HCT116 (cell line): ENCODE measurements at regions not wholly inside any gene's neighbourhood (a gene's known extent, or its start where the extent isn't known, plus 50 kb on each side); places are given as distances from the start of the nearest gene placed in this dataset.

Experiments
- ATAC-seq: fragments of 200-7000 bp; cut with Tn5 transposase; 2 replicates; pipeline ENCODE4 v1.9.1; 2020; ENCODE audit warnings: mild to moderate bottlenecking, moderate library complexity
- BruUV-seq: library from RNA; stranded (reverse); fragments of 400-500 nt; replicated peaks from 2 replicates; lab custom pipeline; 2021; lab: Mats Ljungman, UMichigan
- CTCF ChIA-PET: fragments of 300-600 bp; sonication (Branson Sonifier 250); formaldehyde crosslinking; loops from one replicate; lab custom pipeline; 2021; ENCODE audit warnings: antibody characterized with exemption; lab: Charles Lee
- POLR2A ChIA-PET: fragments of 300-600, 350-600 bp; sonication (Branson Sonifier 250); formaldehyde crosslinking; loops from one replicate; lab custom pipeline; 2021; ENCODE audit warnings: antibody characterized with exemption; lab: Charles Lee
- RAD21 ChIA-PET, 2 experiments: fragments of 300-600 bp; sonication (Branson Sonifier 250); formaldehyde crosslinking; loops; one replicate each; lab custom pipeline; 2023; ENCODE audit warnings: low total read pairs in 2 of 2; ENCODE audit not compliant: uncharacterized antibody in 2 of 2, unreplicated experiment in 2 of 2, low non-redundant PET in 1 of 2; lab: Charles Lee
- DNase-seq: peaks from one replicate; pipeline ENCODE4 v3.0.0-alpha.2; 2010; ENCODE audit warnings: low read depth, low spot score
- H2AFZ ChIP-seq: fragments of 200-600 bp; shearing (Covaris generic), sonication (generic); 2 replicates; pipeline ENCODE4 v1.6.1; 2017; ENCODE audit warnings: low read depth, mixed run types, mixed read lengths, antibody characterized with exemption, low read length; ENCODE audit not compliant: poor library complexity, severe bottlenecking
- H3K27ac ChIP-seq: 2 replicates; pipeline ENCODE4 v1.5.1; 2012; ENCODE audit warnings: low read depth, low read length
- H3K27me3 ChIP-seq: fragments of 200-600 bp; sonication (generic); 2 replicates; pipeline ENCODE4 v1.6.1; 2016; ENCODE audit warnings: mixed run types, low read length, mixed read lengths; ENCODE audit not compliant: insufficient read depth
- H3K36me3 ChIP-seq, 2 experiments: fragments of 200-500 bp in 1 of 2; fragments of 200-600 bp in 1 of 2; sonication (Bioruptor generic) in 1 of 2; sonication (generic) in 1 of 2; 2 replicates each; pipeline versions ENCODE4 v1.5.1 to v1.6.1; 2014 to 2016; ENCODE audit warnings: low read length in 2 of 2, inconsistent platforms in 1 of 2, mixed read lengths in 1 of 2, mixed run types in 1 of 2; ENCODE audit not compliant: insufficient read depth in 2 of 2, control insufficient read depth in 1 of 2
- H3K4me1 ChIP-seq, 2 experiments: fragments of 200-600 bp in 1 of 2; sonication (generic) in 1 of 2; 2 replicates each; pipeline versions ENCODE4 v1.5.1 to v1.6.1; 2012 to 2017; ENCODE audit warnings: low read length in 2 of 2, inconsistent platforms in 1 of 2, mild to moderate bottlenecking in 1 of 2, mixed read lengths in 1 of 2, mixed run types in 1 of 2, moderate library complexity in 1 of 2; ENCODE audit not compliant: insufficient read depth in 2 of 2, control insufficient read depth in 1 of 2
- H3K4me2 ChIP-seq: fragments of 200-600 bp; sonication (generic); 2 replicates; pipeline ENCODE4 v1.6.1; 2017; ENCODE audit warnings: mixed run types, low read length, mixed read lengths
- H3K4me3 ChIP-seq, 2 experiments: fragments of 200-600 bp in 1 of 2; sonication (generic) in 1 of 2; replicated peaks in 1 of 2; 2 replicates each; pipeline ENCODE4 v1.5.1; 2011 to 2016; ENCODE audit warnings: low read length in 2 of 2, control low read depth in 1 of 2, low read depth in 1 of 2, mild to moderate bottlenecking in 1 of 2, mixed read lengths in 1 of 2, mixed run types in 1 of 2
- H3K79me2 ChIP-seq: fragments of 200-600 bp; sonication (generic); 2 replicates; pipeline ENCODE4 v1.6.1; 2017; ENCODE audit warnings: mild to moderate bottlenecking, mixed run types, low read length, moderate library complexity, mixed read lengths; ENCODE audit not compliant: insufficient read depth
- H3K9ac ChIP-seq: fragments of 200-600 bp; sonication (generic); 2 replicates; pipeline ENCODE4 v1.6.1; 2016; ENCODE audit warnings: low read length, mixed read lengths
- H3K9me2 ChIP-seq: fragments of 200-600 bp; sonication (generic), shearing (Covaris generic); 2 replicates; pipeline ENCODE4 v1.6.1; 2017; ENCODE audit warnings: mixed run types, mild to moderate bottlenecking, moderate library complexity; ENCODE audit not compliant: insufficient read depth
- H3K9me3 ChIP-seq, 2 experiments: fragments of 200-500 bp in 1 of 2; fragments of 200-600 bp in 1 of 2; sonication (Bioruptor generic) in 1 of 2; sonication (generic) in 1 of 2; 2 replicates each; pipeline ENCODE4 v1.6.1; 2014 to 2017; ENCODE audit warnings: low read length in 2 of 2, mixed read lengths in 2 of 2, inconsistent platforms in 1 of 2, low read depth in 1 of 2, mild to moderate bottlenecking in 1 of 2, mixed run types in 1 of 2, moderate library complexity in 1 of 2; ENCODE audit not compliant: control insufficient read depth in 1 of 2, insufficient read depth in 1 of 2
- H4K20me1 ChIP-seq: fragments of 200-600 bp; sonication (generic), shearing (Covaris generic); 2 replicates; pipeline ENCODE4 v1.6.1; 2017; ENCODE audit warnings: mixed run types, mild to moderate bottlenecking, moderate library complexity; ENCODE audit not compliant: insufficient read depth
- ATF3 ChIP-seq: IDR thresholded peaks from 2 replicates; pipeline ENCODE4 v1.6.1; 2012
- CEBPB ChIP-seq: IDR thresholded peaks from 2 replicates; pipeline ENCODE4 v1.6.1; 2012; ENCODE audit warnings: low read depth
- EZH2 ChIP-seq: fragments of 200-600 bp; sonication (generic); IDR thresholded peaks from 2 replicates; pipeline ENCODE4 v1.6.1; 2017; ENCODE audit warnings: antibody characterized with exemption, mixed run types
- FOSL1 ChIP-seq: IDR thresholded peaks from 2 replicates; pipeline ENCODE4 v1.6.1; 2012; ENCODE audit warnings: low read depth
- JUND ChIP-seq: IDR thresholded peaks from 2 replicates; pipeline ENCODE4 v1.6.1; 2012
- MAX ChIP-seq: IDR thresholded peaks from 2 replicates; pipeline ENCODE4 v1.6.1; 2012
- POLR2AphosphoS5 ChIP-seq: IDR thresholded peaks from 2 replicates; pipeline ENCODE4 v1.6.1; 2011; ENCODE audit warnings: mild to moderate bottlenecking, low read depth, low read length, moderate library complexity
- RAD21 ChIP-seq: IDR thresholded peaks from 2 replicates; pipeline ENCODE4 v1.6.1; 2012; ENCODE audit warnings: low read depth, mild to moderate bottlenecking
- REST ChIP-seq: IDR thresholded peaks from 2 replicates; pipeline ENCODE4 v1.6.1; 2012; ENCODE audit warnings: low read depth
- TCF7L2 ChIP-seq: IDR thresholded peaks from 2 replicates; pipeline ENCODE4 v1.7.0; 2011; ENCODE audit warnings: borderline replicate concordance, inconsistent platforms; ENCODE audit not compliant: insufficient read depth, insufficient read length; ENCODE audit errors: extremely low read depth
- YY1 ChIP-seq: IDR thresholded peaks from 2 replicates; pipeline ENCODE4 v1.6.1; 2011; ENCODE audit warnings: low read length, low read depth, moderate library complexity, mild to moderate bottlenecking; ENCODE audit not compliant: insufficient replicate concordance; ENCODE audit errors: extremely low read depth
- ZBTB33 ChIP-seq: IDR thresholded peaks from 2 replicates; pipeline ENCODE4 v1.6.1; 2011; ENCODE audit warnings: mild to moderate bottlenecking, low read length, moderate library complexity; ENCODE audit not compliant: insufficient replicate concordance; ENCODE audit errors: extremely low read depth
- ZNF274 ChIP-seq: fragments of 200-500 bp; sonication (Bioruptor generic); IDR thresholded peaks from 2 replicates; pipeline ENCODE4 v1.6.1; 2014; ENCODE audit warnings: mild to moderate bottlenecking, low read depth, low read length, inconsistent platforms
- intact Hi-C: fragments of 100-400 bp; cut with micrococcal nuclease; formaldehyde crosslinking; loops from 2 replicates; pipeline ENCODE4 v1.10.0; 2022

GRCh38 chr10:4334871-4335270, 491.1 kb upstream of the AKR1E2 start:
- no TSS peak for BruUV-seq
- ATAC-seq (no peak), DNase-seq (no peak)
- peaks cover 0 to 10% of the 10 kb centered on the region in 2 experiments; a peak in 2 of 4 replicates for H3K4me1 ChIP-seq
- no peaks in the 10 kb centered on the region for H3K36me3 ChIP-seq
- CTCF ChIA-PET, result interaction anchor here (1.0 kb wide), 1 partner anchor 9 kb away, joined by 3 read pairs; no protein-coding TSS in a partner anchor
- no peaks in the 10 kb centered on the region for H3K79me2 ChIP-seq
- POLR2A ChIA-PET, result interaction anchor here (0.8 kb wide), 1 partner anchor 10 kb away, joined by 3 read pairs; no protein-coding TSS in a partner anchor
- TF ChIP-seq JUND (no peak), MAX (no peak), ZBTB33 (no peak), RAD21 (no peak), TCF7L2 (no peak), POLR2AphosphoS5 (no peak), YY1 (no peak)
- H3K9me2 ChIP-seq, result no peaks in the 10 kb centered on the region
- no peaks in the 10 kb centered on the region for H4K20me1 ChIP-seq
- H3K4me2 ChIP-seq, result no peak overlapping the region
- H3K27ac ChIP-seq, result no peak overlapping the region
- H2AFZ ChIP-seq, result no peak overlapping the region
- H3K9ac ChIP-seq, result no peak overlapping the region
- H3K4me3 ChIP-seq, result no peak overlapping the region
- RAD21 ChIA-PET, result no interaction called here
- no peaks in the 10 kb centered on the region for H3K9me3 ChIP-seq
- intact Hi-C loops, result no loop called here
- no peaks in the 10 kb centered on the region for H3K27me3 ChIP-seq

GRCh38 chr10:4334015-4334414, 492.0 kb upstream of the AKR1E2 start:
- no peaks in the 10 kb centered on the region for H3K79me2 ChIP-seq
- ATAC-seq (no peak), DNase-seq (no peak)
- no peaks in the 10 kb centered on the region for H4K20me1 ChIP-seq
- H3K9me3 ChIP-seq, result no peaks in the 10 kb centered on the region
- H3K9me2 ChIP-seq, result no peaks in the 10 kb centered on the region
- ChIA-PET CTCF (no interaction called here), POLR2A (no interaction called here), RAD21 (no interaction called here)
- no peak overlapping the region for H3K27ac ChIP-seq
- intact Hi-C loops, result no loop called here
- no peak overlapping the region for H3K9ac ChIP-seq
- no peaks in the 10 kb centered on the region for H3K27me3 ChIP-seq
- H3K36me3 ChIP-seq, result no peaks in the 10 kb centered on the region
- H3K4me1 ChIP-seq, result peaks cover 0 to 10% of the 10 kb centered on the region in 2 experiments; a peak in 2 of 4 replicates
- BruUV-seq, result no TSS peak
- no peak overlapping the region for H3K4me3 ChIP-seq
- H2AFZ ChIP-seq, result no peak overlapping the region
- no peak overlapping the region for H3K4me2 ChIP-seq
- TF ChIP-seq EZH2 (no peak), RAD21 (no peak), ATF3 (no peak), CEBPB (no peak), TCF7L2 (no peak), JUND (no peak), MAX (no peak), REST (no peak), POLR2AphosphoS5 (no peak), ZNF274 (no peak), FOSL1 (no peak)
